GM12878 (cell line): ENCODE measurements at regions not wholly inside any gene's neighbourhood (a gene's known extent, or its start where the extent isn't known, plus 50 kb on each side); places are given as distances from the start of the nearest gene placed in this dataset.

Source experiments
- ATF7 ChIP-seq: fragments of 450-650 bp; IDR thresholded peaks from 2 replicates; pipeline ENCODE4 v1.6.1; 2016; ENCODE audit warnings: low read depth, mild to moderate bottlenecking
- BHLHE40 ChIP-seq, 2 experiments: fragments of 450-650 bp in 1 of 2; IDR thresholded peaks; 2 replicates each; pipeline ENCODE4 v1.6.1; 2011 to 2017; ENCODE audit warnings: low read depth in 2 of 2, borderline replicate concordance in 1 of 2, improper control_type of control experiment in 1 of 2, low read length in 1 of 2, mild to moderate bottlenecking in 1 of 2
- CBX5 ChIP-seq: sonication (generic); IDR thresholded peaks from 2 replicates; pipeline ENCODE4 v1.6.1; 2016; ENCODE audit warnings: low read depth, moderate library complexity, mild to moderate bottlenecking, inconsistent platforms
- CHD2 ChIP-seq: IDR thresholded peaks from 2 replicates; pipeline ENCODE4 v1.6.1; 2011; ENCODE audit warnings: low read depth, low read length, improper control_type of control experiment, borderline replicate concordance
- EGR1 ChIP-seq, 2 experiments: IDR thresholded peaks; 1 replicate in 1 of 2; 2 replicates in 1 of 2; pipeline ENCODE4 v1.6.1; 2011 to 2012; ENCODE audit warnings: low read depth in 2 of 2, low read length in 2 of 2, borderline replicate concordance in 1 of 2, mild to moderate bottlenecking in 1 of 2, moderate library complexity in 1 of 2
- GATAD2B ChIP-seq: fragments of 450-650 bp; conservative IDR thresholded peaks from 2 replicates; pipeline ENCODE4 v1.6.1; 2017; ENCODE audit warnings: low read depth, mild to moderate bottlenecking, moderate library complexity
- IKZF2 ChIP-seq, 2 experiments: fragments of 450-650 bp; IDR thresholded peaks; 2 replicates each; pipeline ENCODE4 v1.6.1; 2017; ENCODE audit warnings: mild to moderate bottlenecking in 2 of 2, moderate library complexity in 2 of 2
- JUND ChIP-seq: IDR thresholded peaks from 2 replicates; pipeline ENCODE4 v1.6.1; 2012; ENCODE audit warnings: low read depth, mild to moderate bottlenecking, low read length, improper control_type of control experiment, moderate library complexity
- NFXL1 ChIP-seq: fragments of 450-650 bp; IDR thresholded peaks from 2 replicates; pipeline ENCODE4 v1.6.1; 2017; ENCODE audit warnings: antibody characterized with exemption, mild to moderate bottlenecking, borderline replicate concordance
- PAX5 ChIP-seq: IDR thresholded peaks from 2 replicates; pipeline ENCODE4 v1.6.1; 2011; ENCODE audit warnings: low read depth, low read length, borderline replicate concordance
- POLR2A ChIP-seq: IDR thresholded peaks from 2 replicates; pipeline ENCODE4 v1.6.1; 2011; ENCODE audit warnings: low read depth, mild to moderate bottlenecking, low read length
- RBBP5 ChIP-seq: fragments of 200-600 bp; sonication (generic); conservative IDR thresholded peaks from 2 replicates; pipeline ENCODE4 v1.6.1; 2016
- STAT3 ChIP-seq: IDR thresholded peaks from 2 replicates; pipeline ENCODE4 v1.6.1; 2011; ENCODE audit warnings: low read depth, low read length, improper control_type of control experiment
- WRNIP1 ChIP-seq: IDR thresholded peaks from 2 replicates; pipeline ENCODE4 v1.6.1; 2011; ENCODE audit warnings: low read depth, low read length, improper control_type of control experiment, borderline replicate concordance
- ZNF274 ChIP-seq: IDR thresholded peaks from one replicate; pipeline ENCODE4 v1.8.0; 2011; ENCODE audit not compliant: insufficient read length, insufficient read depth
- ZNF384 ChIP-seq: IDR thresholded peaks from 2 replicates; pipeline ENCODE4 v1.6.1; 2012; ENCODE audit warnings: low read depth, mild to moderate bottlenecking, low read length, improper control_type of control experiment, borderline replicate concordance
- ZSCAN29 ChIP-seq: fragments of 450-650 bp; IDR thresholded peaks from 2 replicates; pipeline ENCODE4 v1.6.1; 2017; ENCODE audit warnings: mild to moderate bottlenecking, moderate library complexity
- TF ChIP-seq, protein P1 (sequence below): fragments of 450-650 bp; formaldehyde crosslinking; IDR thresholded peaks from 2 replicates; pipeline ENCODE4 v1.4.0; 2022; ENCODE audit warnings: mild to moderate bottlenecking, moderate library complexity
- TF ChIP-seq, protein P2 (sequence below): IDR thresholded peaks from 2 replicates; pipeline ENCODE4 v1.6.1; 2012; ENCODE audit warnings: low read depth, low read length, improper control_type of control experiment
- TF ChIP-seq, protein P3 (sequence below): fragments of 450-650 bp; IDR thresholded peaks from 2 replicates; pipeline ENCODE4 v1.6.1; 2017; ENCODE audit warnings: mild to moderate bottlenecking
- TF ChIP-seq, protein P4 (sequence below): fragments of 450-650 bp; IDR thresholded peaks from 2 replicates; pipeline ENCODE4 v1.6.1; 2017; ENCODE audit warnings: mild to moderate bottlenecking, low read depth, inconsistent platforms; ENCODE audit not compliant: poor library complexity, severe bottlenecking

DNA sequence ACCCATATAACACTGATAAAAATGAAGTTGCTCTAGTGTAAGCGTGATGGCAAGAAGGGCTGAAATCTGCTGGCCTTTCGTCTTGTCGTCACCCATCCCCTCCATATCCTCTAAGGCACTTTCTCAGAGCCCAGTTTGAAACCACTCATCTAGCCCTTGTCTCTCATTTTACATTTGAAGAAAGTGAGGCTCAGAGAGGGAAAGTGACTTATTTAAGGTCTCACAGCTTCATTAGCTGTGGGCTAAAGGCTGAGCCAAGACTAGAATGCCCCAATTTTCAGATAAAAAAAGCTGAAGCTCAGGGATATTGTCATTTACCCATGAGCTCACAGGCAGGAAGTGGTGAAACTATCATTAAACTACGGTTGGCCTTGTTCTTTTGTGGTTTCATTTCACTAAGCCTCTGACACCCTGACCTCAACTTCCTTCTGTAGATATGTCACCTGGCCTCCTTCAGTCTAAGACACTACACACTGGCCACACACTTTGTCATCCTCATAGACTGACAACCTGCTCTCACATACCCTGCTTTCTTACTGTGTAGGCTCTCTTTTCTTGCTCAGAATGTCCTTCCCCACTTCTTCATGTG lies 176.7 kb upstream of the DMAC1 start (continued):
- no peak for TF ChIP-seq STAT3
- TF ChIP-seq, protein P1, sequence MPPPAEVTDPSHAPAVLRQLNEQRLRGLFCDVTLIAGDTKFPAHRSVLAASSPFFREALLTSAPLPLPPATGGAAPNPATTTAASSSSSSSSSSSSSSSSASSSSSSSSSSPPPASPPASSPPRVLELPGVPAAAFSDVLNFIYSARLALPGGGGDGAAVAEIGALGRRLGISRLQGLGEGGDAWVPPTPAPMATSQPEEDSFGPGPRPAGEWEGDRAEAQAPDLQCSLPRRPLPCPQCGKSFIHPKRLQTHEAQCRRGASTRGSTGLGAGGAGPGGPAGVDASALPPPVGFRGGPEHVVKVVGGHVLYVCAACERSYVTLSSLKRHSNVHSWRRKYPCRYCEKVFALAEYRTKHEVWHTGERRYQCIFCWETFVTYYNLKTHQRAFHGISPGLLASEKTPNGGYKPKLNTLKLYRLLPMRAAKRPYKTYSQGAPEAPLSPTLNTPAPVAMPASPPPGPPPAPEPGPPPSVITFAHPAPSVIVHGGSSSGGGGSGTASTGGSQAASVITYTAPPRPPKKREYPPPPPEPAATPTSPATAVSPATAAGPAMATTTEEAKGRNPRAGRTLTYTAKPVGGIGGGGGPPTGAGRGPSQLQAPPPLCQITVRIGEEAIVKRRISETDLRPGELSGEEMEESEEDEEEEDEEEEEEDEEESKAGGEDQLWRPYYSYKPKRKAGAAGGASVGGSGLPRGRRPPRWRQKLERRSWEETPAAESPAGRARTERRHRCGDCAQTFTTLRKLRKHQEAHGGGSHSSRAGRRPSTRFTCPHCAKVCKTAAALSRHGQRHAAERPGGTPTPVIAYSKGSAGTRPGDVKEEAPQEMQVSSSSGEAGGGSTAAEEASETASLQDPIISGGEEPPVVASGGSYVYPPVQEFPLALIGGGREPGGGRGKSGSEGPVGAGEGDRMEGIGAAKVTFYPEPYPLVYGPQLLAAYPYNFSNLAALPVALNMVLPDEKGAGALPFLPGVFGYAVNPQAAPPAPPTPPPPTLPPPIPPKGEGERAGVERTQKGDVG (CRISPR knock-in tag) = no peak
- no peak for TF ChIP-seq ZSCAN29
- TF ChIP-seq JUND = no peak
- TF ChIP-seq CHD2 = peak; percentile 51; the same call in 1 of the 2 replicates
- TF ChIP-seq ATF7 = peak; percentile 97
- no peak for TF ChIP-seq WRNIP1
- TF ChIP-seq, protein P2, sequence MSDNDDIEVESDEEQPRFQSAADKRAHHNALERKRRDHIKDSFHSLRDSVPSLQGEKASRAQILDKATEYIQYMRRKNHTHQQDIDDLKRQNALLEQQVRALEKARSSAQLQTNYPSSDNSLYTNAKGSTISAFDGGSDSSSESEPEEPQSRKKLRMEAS = 0 out of 2 replicates have a peak, but pooled peaks have one; percentile 20
- TF ChIP-seq RBBP5 = no peak
- no peak for TF ChIP-seq EGR1 (IDR thresholded peaks at IDR 0.05; ENCODE audit: borderline replicate concordance in 1 of 2, low read depth in 2 of 2, low read length in 2 of 2)
- TF ChIP-seq, protein P3, sequence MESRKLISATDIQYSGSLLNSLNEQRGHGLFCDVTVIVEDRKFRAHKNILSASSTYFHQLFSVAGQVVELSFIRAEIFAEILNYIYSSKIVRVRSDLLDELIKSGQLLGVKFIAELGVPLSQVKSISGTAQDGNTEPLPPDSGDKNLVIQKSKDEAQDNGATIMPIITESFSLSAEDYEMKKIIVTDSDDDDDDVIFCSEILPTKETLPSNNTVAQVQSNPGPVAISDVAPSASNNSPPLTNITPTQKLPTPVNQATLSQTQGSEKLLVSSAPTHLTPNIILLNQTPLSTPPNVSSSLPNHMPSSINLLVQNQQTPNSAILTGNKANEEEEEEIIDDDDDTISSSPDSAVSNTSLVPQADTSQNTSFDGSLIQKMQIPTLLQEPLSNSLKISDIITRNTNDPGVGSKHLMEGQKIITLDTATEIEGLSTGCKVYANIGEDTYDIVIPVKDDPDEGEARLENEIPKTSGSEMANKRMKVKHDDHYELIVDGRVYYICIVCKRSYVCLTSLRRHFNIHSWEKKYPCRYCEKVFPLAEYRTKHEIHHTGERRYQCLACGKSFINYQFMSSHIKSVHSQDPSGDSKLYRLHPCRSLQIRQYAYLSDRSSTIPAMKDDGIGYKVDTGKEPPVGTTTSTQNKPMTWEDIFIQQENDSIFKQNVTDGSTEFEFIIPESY = no peak
- TF ChIP-seq POLR2A = 0 out of 2 replicates have a peak, but pooled peaks have one; percentile 35
- peak; percentile 68; the same call in 1 of the 2 replicates for TF ChIP-seq CBX5
- TF ChIP-seq BHLHE40 (IDR thresholded peaks at IDR 0.05; ENCODE audit: borderline replicate concordance in 1 of 2, low read depth in 2 of 2, low read length in 1 of 2) = peak; percentile 60 to 67; a peak in 2 of 4 replicates
- TF ChIP-seq, protein P4, sequence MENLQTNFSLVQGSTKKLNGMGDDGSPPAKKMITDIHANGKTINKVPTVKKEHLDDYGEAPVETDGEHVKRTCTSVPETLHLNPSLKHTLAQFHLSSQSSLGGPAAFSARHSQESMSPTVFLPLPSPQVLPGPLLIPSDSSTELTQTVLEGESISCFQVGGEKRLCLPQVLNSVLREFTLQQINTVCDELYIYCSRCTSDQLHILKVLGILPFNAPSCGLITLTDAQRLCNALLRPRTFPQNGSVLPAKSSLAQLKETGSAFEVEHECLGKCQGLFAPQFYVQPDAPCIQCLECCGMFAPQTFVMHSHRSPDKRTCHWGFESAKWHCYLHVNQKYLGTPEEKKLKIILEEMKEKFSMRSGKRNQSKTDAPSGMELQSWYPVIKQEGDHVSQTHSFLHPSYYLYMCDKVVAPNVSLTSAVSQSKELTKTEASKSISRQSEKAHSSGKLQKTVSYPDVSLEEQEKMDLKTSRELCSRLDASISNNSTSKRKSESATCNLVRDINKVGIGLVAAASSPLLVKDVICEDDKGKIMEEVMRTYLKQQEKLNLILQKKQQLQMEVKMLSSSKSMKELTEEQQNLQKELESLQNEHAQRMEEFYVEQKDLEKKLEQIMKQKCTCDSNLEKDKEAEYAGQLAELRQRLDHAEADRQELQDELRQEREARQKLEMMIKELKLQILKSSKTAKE = peak; percentile 87
- TF ChIP-seq ZNF274 = no peak
- TF ChIP-seq ZNF384 = peak; percentile 77
- TF ChIP-seq NFXL1 = no peak
- TF ChIP-seq GATAD2B = peak; percentile 77; the same call in 1 of the 2 replicates
- TF ChIP-seq IKZF2 (IDR thresholded peaks at IDR 0.05) = peak; percentile 90 to 92
- peak; percentile 69; the same call in 1 of the 2 replicates for TF ChIP-seq PAX5
